GM18867 (cell line): ENCODE measurements at regions not wholly inside any gene's neighbourhood (a gene's known extent, or its start where the extent isn't known, plus 50 kb on each side); places are given as distances from the start of the nearest gene placed in this dataset.

ENCODE experiments used
- ATAC-seq: cut with Tn5 transposase; IDR thresholded peaks from one replicate; pipeline ENCODE4 v1.9.1; 2021; ENCODE audit warnings: mild to moderate bottlenecking, moderate library complexity; ENCODE audit not compliant: unreplicated experiment

DNA sequence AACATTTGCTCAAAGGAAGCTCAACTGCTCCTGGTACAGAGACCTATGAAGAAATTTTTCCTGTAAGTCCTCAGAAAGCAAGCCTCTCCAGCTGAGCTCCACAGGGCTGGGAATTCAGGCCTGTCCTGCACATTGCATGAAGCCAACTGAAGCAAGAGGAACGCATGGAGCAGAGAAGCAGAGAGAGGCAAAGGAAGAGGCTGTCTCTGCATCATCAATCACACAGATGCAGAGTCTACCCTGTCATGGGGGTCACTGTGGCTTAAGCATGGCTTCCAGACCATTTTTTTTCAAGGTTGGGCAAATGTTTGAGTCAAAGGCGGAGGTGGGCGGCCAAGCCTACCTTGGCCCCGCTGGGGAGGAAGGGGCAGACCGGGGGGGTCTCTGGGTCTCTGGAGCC is 110.3 kb upstream of the MSX1 start:
- no peak for ATAC-seq

GRCh38 chr4:4746444-4746843 is 113.0 kb upstream of the MSX1 start:
- no peak for ATAC-seq

DNA sequence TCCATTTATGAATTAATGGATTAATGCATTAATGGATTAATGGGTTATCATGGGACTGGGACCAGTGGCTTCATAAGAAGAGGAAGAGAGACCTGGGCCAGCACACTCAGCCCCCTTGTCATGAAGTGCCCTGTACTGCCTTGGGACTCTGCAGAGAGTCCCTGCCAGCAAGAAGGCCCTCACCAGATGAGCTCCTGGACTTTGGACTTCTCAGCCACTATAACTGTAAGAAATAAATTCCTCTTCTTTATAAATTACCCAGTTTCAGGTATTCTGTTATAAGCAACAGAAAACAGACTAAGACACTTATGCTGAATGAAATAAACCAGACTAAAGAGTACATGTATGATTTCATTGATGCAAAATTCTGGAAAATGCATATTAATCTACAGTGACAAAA is 119.4 kb upstream of the MSX1 start:
- no peak for ATAC-seq

- no peak for ATAC-seq
Observed at GRCh38 chr4:4735870-4736269, 123.6 kb upstream of the MSX1 start.

DNA sequence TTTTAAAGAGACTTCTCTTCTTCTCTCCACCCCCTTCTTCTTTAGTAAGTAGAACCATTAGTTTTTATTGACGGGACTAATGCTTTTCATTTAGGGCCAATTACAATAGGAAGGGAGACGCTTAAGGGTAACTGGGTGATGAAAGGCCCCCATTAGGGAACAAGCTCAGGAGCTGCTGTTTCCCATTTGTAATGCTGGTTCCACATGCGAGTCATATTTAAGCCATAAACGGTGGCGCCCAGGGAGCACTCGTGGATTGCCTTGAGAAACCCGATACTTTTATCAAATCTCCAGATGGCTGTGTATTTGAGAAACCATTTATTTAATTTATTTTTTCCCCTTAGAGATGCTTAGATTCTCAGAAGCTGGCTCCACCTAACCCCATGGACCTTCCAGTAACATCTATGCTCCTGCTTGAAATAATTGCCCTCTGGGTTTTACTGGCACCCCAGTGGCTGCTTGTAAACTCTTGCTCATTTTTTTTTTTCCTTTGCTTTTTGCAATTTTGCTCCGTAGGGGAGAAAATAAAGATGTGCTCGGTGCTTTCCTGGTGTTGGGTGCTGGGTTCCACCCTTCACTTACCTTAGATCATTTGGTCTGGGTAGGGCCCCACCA is 124.2 kb upstream of the MSX1 start:
- ATAC-seq: no peak

DNA sequence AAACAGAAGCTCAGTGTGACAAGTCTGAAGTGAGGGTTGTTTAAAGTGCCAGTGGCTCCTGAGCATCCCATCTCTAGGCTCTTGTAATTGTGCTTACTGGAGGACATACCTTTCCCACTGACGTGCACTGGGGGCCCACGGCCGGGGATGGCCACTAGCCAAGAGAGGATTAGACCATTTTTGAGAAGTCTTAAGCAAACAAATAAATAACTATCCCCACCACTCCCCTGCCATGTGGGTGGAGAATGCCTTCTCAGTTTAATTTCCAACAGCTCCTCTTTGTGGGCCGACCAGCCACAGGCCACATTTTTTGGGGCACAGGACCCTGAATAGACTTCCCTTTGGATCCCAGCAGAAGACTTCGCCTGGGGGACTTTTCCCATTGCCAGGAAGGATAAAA is 125.0 kb upstream of the MSX1 start:
- ATAC-seq: no peak

- ATAC-seq: no peak
Observed at GRCh38 chr4:4733663-4734062, 125.8 kb upstream of the MSX1 start.

DNA sequence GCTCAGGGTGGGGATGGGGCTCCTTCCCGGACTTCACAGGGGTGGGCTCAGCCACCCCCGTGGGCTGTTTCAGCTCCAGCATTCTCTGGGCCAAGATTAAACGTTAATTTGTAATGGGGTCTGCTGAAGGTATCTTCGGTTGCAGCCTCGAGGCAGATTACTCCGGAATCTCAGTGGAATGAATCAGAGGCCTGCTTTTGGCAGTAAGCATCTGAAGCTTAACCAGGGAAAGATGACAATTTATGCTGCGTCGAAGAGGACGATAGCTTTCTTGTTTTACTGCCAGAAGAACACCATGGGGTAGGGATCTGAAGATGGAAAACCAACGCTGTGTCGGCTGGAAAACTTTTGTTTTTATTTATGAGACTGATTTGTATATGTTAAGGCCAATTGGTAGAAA is 129.2 kb upstream of the MSX1 start:
- ATAC-seq: no peak

DNA sequence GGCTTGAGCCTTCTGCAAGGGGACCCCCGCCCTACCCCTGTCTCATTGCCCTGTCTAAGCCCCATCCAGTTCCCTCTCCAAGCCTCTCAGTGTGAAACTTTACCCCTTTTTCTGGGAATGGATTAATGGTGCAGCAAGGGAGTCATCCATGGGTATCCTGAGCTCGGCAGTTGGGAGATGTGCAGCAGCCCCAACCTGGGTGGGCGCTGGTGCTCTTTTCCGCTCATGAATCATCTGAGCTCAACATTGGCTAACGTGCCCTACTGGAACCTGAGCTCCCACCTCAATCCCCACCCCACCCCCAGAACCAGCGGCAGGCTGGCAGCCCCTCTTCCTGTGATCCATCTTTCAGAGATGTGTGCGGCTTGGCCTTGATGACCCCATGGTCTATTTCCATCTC is 130.3 kb upstream of the MSX1 start:
- no peak for ATAC-seq

DNA sequence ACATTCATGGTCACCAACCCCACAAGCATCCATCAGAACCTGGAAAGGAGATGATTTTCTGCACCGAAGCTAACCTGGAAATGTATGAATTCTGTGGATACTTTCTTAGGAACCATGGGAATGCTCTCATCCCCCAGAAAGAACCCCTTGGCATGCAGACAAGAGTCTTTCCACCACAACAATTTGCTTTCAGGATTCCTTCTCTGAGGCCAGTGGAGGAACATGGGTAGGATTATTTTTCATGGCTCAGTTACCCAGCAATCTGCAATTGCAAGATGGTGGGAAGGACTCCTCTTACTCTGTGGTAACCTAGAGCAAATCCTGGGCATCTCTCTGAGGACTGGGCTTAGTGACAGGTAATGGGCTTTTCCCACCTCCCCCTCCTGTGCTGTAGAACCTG is 131.9 kb upstream of the MSX1 start:
- ATAC-seq: no peak

- no peak for ATAC-seq
Observed at GRCh38 chr4:4726051-4726450, 133.4 kb upstream of the MSX1 start.

- no peak for ATAC-seq
Observed at GRCh38 chr4:4724321-4724720, 135.1 kb upstream of the MSX1 start.

DNA sequence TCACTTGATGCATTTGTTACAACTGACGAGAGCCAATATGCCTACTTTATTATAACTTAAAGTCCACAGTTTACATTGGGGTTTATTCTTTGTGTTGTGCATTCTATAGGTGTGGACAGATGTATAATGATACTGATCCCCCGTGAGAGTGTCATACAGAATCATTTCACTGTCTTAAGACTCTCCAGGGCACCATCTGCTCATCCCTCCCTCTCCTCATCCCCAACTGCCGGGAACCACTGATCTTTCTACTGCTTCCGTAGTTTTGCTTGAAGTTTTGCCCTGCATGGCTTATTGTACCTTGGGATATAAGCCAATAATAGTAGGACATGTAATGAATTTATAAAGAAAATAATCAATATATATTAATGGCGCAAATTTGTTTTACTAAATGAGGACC is 137.8 kb upstream of the MSX1 start:
- no peak for ATAC-seq

GRCh38 chr4:4720646-4721045 is 138.8 kb upstream of the MSX1 start:
- no peak for ATAC-seq

DNA sequence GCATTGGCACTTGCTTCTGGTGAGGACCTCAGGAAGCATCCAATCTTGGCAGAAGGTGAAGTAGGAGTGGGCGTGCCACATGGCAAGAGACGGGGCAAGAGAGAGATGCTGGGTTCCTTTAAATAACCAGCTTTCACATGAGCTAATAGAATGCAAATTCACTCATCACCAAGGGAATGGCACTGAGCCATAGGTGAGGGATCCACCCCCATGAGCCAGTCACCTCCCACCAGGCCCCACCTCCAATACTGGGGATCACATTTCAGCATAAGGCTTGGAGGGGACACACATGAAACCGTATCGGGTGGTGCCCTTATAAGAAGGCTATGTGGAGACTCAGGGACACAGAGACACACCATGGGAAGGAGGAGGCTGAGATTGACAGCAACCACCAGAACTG is 140.0 kb upstream of the MSX1 start:
- no peak for ATAC-seq

GRCh38 chr4:4717692-4718091 is 141.8 kb upstream of the MSX1 start:
- no peak for ATAC-seq

GRCh38 chr4:4714331-4714730 is 145.1 kb upstream of the MSX1 start:
- no peak for ATAC-seq

- ATAC-seq: no peak
Observed at GRCh38 chr4:4712800-4713528, 146.5 kb upstream of the MSX1 start.

DNA sequence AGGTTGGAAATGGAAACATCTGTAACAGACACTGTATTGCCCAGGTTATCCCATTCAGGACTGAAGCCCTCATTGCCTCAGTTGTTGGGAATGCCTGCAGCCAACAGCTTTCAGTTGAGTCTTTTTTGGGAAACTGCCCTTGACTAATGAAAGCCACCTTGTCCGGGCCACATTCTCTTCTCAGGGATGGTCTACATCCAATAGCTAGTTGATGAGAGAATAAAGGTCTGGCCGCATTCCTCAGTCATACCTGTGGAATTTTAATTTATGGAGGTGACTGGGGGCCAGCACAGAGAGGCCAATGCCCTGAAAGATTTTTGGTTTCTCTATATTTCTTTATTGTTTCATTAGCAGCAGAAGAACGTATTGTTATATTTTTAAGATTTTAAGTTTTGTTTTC is 147.6 kb upstream of the MSX1 start:
- ATAC-seq: no peak

DNA sequence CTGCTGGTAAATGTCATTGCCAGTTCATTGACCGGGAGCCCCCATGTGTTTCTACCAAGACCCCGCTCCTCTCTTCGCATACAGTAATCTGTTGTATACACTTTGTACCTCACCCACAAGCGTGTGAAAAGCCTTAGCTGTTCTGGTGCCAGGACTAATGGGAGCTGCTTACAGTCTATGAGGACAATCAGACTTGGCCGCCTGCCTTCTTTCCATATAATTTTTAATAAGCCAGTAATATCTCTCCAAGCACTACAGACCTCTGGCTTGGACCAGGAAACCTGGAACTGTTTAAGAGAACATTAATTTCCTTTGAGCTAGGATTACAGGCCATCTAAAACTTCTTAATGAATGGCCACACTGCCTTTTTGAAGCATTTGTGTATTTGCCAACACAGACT is 149.7 kb upstream of the MSX1 start:
- ATAC-seq: no peak

- ATAC-seq: no peak
Observed at GRCh38 chr4:4704267-4704666, 155.2 kb upstream of the MSX1 start.

- ATAC-seq: no peak
Observed at GRCh38 chr4:4697584-4697983, 155.7 kb upstream of the STX18 start.

DNA sequence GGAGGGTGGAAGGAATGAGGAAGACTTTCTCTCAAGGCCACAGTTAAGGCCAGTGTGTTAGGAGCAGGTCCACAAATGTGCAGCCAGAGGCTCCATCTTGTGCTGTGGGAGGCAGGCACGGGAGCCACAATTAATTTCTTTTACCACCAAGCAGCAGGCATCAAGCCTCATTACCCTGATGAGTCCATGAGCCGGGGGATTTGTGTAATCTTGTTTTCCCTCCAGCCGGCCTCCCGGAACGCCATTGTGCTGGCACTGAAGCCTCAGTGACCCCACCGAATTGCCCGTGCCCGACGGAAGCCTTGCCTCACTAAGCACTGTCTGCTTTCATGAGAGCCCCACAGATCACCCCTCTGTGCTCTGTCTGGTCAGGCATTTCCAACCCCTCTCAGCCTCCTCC is 154.7 kb upstream of the STX18 start:
- ATAC-seq: no peak
